COLO829 (cell line): ENCODE measurements at regions not wholly inside any gene's neighbourhood (a gene's known extent, or its start where the extent isn't known, plus 50 kb on each side); places are given as distances from the start of the nearest gene placed in this dataset.

Source experiments
- DNase-seq: peaks from one replicate; pipeline ENCODE4 v3.0.0; 2012; ENCODE audit warnings: low spot score

DNA sequence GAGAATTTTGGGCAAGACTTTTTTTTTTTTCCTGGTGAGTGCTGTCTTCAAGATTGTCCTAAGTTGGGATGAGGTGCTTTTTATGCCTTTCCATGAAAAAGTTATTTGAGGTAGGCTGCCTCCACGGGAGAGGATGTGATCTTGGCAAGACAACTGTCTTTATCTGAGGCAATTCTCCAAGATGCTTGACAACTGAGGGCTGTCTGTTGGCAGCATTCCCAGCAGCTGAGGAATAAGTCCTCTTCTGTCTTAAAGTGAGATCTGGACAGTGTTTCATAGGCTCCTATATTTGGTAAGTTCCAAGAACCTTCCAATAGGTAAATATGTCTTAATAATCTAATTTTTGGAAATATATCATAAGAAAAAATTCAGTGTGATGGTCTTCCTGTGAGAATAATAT, 662.0 kb downstream of the CDH11 start:
- no peak for DNase-seq

DNA sequence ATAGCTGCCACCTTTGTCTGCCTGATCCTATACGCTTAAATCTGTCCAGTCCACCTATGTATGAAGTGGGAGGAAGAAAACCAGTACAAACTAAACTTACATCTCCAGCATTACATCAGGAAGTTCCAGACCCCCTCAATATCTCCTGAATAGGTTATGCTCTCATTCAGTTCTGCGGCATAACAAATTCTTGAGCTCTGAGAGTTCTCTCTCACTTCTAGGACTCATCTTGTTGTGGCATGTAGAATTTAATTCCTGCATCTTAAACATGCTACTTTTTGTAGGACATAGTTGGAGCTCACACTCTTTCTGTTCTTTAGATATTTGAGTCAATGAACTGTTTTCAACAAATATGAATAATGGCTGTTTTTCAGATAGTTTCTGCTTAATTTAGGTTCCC, 662.5 kb downstream of the CDH11 start:
- no peak for DNase-seq

DNA sequence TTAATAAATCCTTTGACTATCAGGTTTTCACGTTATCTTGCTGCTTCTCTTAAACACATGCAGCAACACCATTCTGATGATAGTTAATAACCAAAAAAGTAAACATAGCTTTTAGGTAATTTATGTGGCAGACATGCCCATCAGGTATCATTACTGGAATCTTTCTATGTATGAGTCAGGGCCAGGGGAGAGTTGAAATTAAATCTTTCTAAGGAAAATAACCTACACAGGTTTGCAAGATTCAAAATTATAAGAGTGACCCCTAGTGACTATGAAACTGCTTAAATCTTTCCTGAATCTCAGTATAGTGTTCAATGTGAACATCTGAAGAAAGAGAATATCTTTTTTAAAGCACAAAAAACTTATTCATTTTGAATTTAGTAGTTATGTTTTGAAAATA, 666.6 kb downstream of the CDH11 start:
- no peak for DNase-seq

DNA sequence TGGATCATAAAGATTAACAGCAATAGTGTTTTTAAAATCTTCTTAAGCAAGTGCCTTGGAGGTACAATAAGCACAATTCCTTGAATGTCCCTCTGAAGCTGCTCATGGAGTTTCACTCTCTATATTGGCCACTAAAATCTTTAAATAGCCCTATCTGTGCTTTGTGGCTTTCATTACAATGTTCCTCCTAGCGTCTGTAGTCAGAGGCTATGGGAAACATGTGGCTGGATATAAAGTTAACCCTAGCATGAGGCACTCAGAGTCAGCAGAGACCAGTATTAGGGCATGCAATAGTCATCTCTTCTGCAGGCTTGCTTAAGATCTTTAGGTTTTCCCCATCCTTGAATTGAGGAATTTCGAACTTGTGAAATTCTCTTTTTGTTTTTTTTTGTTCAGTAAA, 668.2 kb downstream of the CDH11 start:
- no peak for DNase-seq

DNA sequence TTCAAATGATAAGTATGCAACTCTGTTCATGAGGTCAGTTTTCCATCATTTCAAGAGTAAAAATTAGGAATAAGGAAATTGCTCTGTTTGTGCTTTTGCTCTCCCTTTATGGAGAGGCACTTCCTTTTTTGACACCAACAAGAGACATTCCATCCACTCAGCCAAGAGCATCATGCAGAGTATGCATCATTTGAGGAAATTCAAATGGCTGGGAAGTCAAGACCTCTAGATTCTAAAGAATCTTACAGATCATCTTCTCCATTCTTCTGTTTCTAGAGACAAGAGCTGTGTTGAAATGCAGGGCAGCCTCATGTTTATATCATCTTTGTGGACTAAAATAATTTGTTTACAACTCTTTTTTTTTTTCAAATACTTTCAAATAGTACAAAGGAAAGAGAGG, 669.4 kb downstream of the CDH11 start:
- no peak for DNase-seq

DNA sequence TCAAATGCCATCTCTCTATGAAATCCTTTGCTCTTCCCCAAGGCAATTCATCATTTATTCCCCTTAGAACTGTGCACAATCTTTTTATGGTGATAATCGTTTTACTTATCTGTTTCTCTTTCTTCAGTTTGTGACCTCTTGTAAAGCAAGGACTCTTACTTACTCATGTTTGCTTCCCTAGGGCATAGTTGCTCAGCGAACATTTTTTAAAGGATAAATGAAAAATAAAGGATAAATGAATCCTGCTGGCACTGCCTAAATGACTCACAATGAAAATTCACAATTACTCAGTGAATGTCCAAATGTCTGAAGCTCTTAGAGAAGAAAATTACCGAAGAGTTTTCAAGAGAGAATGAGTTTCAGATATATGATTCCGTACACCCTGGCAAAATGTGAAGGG, 671.7 kb downstream of the CDH11 start:
- DNase-seq, result peak; percentile 3

DNA sequence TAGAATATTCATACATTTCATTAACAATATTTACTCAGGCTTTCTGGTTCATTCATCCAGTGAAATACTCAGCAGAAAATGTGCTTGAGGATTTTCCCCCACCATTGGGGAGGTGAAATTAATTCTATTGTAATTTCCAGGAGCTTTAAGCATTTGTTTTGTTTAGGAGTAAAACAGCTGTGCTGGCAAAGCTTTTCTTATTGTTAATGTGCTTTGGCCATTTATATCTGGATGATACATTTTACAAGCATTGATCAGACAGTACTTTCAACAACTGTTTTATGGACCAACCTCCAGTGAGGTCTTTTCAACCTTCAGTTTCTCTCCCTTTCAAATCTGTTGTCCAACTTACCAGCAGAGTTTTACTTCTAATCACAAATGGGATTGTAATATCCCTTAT, 672.4 kb downstream of the CDH11 start:
- no peak for DNase-seq

DNA sequence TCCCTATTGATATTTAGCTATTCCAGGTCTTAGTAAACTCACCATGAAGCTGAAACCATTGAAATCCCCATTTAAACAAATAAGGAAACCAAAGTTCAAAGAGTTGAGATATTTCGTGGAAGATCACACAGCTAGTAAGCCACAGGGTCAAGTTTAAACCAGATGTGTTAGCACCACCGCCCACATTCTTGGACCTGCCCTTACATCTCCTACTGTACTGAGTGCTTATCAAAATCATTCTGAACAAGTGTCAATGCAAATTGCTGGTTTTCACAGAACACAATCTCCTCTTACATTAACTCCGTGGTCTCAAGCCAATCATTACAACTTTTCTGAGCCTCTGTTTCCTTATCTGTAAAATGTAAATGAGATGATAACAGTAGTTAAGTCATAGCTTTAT, 676.2 kb downstream of the CDH11 start:
- DNase-seq, result no peak

DNA sequence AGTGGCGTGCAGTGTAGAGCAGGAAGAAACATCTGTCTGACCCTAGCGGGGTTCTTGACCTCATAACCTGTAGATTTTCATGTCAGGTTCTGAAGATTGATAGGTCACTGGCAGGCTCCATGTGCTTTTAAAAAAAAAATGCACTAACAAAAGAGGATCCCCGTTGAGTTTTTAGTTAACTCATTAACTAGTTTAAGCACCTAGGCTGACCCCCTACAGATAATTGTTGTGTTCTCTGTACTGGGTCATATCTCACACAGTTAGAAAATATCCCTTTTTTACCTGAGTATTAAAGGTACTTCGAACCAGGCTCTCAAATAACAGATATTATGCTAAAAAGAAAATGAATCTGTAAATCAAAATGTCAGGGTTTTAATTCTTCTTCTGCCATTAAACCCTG, 676.6 kb downstream of the CDH11 start:
- no peak for DNase-seq

DNA sequence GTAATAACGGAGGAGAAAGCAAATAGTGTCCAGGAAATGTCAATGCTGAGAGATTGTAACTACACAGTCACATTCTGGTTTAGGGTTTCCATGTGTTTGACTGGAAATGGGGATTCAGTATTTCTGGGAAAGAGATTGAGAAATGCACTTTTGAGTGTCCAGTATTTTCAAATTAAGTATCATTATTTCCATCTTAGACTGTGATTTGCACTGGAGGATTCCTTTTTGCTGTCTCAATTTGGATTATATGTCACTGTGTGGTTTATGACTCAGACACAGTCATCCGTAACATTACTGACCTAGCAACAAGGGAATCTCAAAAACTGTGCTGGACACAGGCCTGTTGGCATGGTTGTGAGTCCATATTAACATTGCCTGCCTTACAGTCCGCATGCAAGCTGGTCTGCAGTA, 681.4 kb downstream of the CDH11 start:
- DNase-seq, result peak; percentile 22

DNA sequence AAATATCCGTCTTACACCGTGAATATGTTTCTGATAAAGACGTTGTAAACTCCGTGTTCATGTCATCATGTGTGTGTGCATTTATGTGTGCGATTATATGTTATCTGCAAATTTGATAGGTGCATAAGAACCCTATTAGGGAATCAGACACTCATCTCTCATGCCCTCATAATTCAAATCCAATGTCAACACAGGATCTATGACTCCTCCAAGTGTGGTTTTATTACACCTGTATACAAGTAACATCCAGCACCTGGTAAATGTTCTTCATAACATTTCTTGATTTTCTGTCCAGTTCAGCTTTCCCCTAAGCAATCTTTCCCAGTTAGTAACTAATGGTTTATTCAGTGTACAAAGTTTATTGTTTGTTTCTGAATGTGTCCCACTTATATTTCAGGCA, 681.9 kb downstream of the CDH11 start:
- DNase-seq, result no peak

DNA sequence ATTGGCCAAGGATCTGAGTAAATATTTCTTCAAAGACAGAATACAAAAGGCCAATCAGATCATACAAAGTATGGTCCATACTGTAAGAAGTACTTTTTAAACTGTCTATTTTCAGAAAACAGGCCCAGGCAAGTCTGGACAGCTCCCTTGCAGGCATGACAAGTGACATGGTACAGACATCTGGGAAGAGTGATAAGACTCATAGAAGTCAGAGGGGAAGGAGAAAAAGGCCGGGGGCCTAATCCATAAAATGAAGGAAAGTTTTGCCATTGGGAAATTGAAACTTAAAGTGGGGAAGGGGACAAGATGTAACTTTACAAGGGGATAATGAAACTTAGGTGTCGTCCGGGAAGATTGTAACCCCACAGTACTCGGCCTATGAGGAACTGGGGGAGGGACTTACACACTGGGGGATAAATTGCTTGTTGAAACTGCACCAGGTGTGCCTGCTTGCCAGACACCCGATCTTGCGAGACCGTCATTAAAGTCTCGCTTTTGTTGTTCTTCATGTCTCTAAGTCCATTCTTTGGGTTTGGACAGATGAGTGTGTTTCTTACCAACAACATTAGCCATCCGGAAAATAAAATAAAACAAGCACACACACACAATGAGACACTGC, 684.0 kb downstream of the CDH11 start:
- DNase-seq, result no peak

DNA sequence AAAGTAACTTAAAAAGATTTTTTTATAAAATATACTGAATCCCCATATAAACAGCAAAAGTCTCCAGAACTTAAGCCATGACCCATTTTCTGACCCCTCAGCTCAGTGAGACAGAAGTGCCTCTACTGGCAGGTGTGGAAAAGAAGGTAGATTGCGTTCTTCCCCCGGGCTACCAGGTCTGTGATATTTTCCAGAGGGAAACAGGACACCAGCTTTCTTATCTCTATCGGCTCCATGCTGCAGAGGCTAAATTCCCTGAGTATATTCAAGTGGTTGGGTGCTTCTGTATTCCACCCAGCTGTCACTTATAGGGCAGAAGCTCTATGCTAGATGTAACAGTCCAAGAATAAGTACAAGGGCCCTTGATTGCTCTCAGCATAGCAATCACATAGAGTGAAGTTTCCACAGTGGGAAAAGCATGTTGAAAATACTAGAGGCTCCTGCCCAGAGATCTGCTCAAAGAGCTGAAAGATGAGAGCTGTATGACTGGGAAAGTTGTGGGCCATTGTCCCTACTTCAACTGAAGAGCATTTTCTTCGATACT, 687.3 kb downstream of the CDH11 start:
- DNase-seq, result no peak

DNA sequence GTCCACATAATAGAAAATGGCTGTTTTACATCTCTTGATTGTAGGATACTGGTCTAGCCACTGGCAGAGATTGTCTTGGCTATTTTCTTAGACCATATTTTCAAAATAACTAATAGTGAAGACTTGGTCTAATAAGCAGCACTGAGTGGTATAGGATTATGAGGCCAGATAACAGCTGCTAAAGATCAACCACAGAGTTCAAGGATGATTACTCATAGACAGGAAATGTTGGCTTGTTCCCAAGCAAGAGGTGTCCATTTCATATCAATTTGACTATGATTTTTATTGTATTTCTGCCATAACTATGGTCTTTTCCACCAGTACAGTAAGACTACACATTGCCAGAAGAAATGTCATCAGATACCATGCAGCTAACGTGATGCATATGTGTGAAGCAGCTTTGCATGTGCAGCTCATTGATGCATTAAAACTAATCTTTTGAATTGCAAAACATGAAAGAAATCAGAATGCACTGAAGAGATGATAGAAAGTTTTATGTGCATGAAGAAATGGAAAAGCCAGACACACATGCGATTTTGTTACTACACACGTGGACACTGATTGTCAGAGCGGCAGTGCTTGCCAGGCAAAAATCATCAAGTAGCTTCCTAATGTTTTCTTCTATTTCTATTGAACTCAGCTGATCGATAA, 693.3 kb downstream of the CDH11 start:
- DNase-seq, result peak; percentile 11

DNA sequence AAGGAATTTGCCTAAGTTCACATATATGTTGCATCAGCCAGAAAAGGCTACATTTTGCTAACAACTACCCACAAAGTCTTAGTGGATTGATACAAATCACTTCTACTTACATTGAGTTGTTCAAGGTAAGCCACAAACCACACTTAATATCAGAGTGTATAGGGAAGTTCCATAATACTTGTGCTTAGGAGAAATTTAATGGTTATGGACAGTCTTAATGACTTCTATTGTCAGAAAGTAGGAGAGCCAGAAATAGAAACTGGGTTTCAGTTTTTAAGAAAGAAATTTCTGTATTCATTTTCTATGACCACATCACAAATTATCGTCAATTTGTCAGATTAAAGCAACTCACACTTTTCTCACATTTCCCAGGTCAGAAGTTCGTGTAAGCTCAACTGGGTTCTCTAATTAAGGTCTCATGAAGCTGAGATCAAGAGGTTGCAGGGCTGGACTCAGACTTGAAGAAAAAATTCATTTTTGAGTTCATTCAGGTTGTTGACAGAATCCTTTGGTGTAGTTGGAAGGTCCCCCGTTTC, 695.7 kb downstream of the CDH11 start:
- no peak for DNase-seq

DNA sequence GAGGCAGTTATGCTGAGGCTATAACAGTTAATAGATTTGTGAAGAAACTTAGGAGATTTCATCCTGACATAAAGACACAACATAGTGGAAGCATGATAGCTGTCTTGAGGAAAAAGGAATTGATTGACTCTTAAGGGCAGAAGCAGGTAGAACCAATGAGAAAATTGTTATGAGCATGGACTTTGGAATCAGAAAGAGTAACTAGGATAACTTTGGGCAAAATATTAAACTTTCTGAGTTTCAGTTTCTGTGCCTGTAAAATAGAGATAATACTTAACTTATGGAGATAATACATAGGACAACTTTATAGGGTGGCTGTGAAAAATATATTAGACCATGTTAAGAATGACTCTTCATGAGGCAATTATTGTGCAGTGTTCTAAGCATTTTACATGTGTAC, 696.5 kb downstream of the CDH11 start:
- no peak for DNase-seq

DNA sequence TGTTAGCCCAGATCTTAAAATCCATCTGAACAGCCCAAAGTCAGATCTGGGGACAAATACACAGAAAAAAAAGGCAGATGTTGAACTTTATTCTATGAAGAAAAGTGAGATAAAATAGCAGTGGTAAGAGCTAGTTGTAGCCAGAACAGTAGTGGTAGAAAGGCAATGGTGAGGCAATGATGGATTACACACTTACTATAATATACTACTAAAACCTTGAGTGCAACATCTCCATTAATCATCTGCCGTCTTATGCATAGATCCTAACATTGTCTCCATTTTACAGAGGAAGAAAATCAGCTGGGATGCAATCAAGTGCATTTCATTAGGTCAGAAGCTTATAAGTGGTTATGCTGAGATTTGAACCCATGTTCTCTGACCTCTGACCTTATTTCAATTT, 699.6 kb downstream of the CDH11 start:
- no peak for DNase-seq

DNA sequence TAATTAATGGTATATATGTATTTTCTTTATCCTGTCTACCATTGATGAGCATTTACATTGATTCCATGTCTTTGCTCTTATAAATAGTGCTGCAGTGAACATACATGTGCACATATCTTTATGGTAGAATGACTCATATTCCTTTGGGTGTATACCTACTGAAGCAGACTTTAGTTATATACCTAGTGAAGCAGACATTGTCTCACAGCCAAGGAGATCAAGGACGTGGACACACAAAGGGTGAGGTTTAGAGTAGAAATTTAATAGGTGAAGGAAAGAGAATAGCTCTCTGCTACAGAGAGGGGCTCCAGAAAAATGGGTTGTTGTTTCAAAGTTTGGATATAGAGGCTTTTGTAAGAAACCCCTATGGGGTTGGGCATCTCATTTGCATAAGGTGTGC, 700.3 kb downstream of the CDH11 start:
- DNase-seq, result no peak

DNA sequence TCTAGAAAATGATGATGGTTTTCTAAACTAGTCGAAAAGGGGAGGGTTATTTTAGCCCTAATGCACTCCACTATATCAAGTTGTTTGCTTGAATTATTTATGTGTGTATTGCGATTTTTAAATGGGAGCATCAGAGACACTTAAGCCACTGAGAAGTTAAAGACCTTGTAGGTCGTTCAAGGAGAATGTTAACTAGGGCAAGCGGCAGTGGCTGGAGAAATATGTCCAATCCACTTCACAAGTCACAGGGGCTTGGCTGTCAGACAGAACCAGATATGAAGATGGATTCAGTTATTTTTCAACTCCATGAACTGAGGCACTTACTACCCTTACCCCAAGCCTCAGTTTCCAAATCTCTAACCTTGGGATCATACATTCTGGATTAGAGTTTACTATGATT, 702.0 kb downstream of the CDH11 start:
- DNase-seq, result no peak

DNA sequence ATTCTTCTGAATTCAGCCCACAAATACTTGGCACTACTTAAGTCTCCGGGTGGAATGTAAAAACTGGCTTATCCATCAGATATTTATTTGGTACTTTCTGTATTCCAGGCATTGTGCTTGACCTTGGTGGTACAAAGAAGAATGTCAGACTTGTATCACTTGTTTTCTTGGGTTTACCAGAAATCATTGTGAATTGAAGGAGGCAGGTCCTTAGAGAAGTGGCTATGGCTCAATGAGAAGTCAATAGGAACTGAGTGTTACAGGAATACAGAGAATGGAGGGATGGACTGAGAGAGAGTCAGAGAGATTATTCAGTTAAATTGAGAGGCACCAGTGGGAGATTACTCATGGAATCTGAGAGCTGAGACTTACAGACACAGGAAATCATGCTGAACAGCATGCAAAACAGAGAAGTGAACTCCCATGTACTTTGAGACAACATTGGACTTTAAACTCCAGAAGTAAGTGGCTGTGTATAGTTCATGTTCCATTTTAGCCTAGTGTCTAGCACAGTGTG, 704.1 kb downstream of the CDH11 start:
- DNase-seq, result no peak

DNA sequence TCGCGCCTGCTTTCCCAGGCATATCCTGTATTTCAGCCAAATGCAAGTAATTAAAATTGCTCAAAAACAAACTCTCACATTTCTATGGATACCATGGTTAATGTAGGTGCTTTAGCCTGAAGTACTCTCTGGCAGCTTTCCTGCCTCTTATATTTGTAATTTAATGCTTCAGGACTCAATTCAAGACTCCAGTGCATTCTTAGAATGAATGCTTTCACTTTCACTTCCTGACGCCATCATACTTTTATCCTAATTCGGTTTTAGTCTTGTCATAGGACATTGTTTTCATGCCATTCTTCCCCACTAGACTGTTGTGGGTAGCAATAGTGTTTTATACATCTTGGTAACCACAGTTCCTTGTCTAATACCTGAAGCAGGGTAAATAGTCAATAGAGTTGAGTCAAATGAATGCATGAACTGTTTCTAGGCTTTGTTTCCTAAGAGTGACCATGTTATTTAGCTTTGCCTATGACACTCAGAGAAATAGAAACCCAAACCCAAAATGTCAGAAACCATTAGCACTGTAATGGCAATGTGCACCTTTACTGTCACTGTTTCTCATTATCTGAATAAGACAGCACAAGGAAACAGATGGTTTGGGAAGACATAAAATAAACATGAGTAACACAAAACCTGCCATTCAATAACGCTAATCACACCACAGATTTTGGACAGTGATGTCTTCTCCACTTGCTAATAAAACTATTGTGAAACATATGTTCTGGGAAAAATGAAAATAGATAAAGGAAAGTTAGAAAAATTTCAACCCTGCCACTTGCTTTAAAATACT, 705.5 kb downstream of the CDH11 start:
- DNase-seq, result no peak

DNA sequence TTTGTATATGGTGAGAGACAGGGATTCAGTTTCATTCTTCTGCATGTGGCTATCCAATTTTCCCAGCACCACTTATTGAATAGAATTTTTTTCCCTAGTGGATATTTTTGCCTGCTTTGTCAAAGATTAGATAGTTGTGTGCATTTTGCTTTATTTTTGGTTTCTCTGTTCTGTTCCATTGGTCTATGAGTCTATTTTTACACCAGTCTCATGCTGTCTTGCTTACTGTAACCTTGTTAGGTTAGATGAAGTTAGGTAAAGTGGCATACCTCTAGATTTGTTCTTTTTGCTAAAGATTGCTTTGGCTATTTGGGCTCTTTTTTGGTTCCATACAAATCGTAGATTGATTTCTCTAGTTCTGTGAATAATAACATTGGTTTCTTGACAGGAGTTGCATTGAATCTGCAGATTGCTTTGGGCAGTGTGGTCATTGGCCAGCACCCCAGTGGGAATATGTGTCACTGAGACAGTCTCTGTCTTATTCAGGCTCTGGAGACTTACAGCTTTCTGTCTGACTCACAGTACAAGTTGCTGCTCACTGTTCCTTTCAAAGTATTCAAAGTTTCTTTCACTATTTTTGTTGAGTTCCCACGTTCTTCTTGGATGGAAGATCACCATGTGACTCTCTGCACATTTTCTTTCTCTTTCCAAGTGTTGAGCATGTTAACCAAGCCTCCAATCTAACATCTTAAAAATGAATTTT, 709.1 kb downstream of the CDH11 start:
- DNase-seq, result peak; percentile 8
